ENCODE measurements at regions not wholly inside any gene's neighbourhood (a gene's known extent, or its start where the extent isn't known, plus 50 kb on each side); places are given as distances from the start of the nearest gene placed in this dataset.

GRCh38 chr1:175254190-175254589, 61.6 kb upstream of the KIAA0040 start:
- TF ChIP-seq TCF7L2 (IDR thresholded peaks at IDR 0.05; ENCODE audit: low read depth, low read length) = no peak
- no peak for TF ChIP-seq CTCF (IDR thresholded peaks at IDR 0.05)
- TF ChIP-seq REST (IDR thresholded peaks at IDR 0.05; ENCODE audit: insufficient read depth in 1 of 2, low read depth in 2 of 2, low read length in 1 of 2) = no peak
- TF ChIP-seq SIN3A (IDR thresholded peaks at IDR 0.05; ENCODE audit: borderline replicate concordance, insufficient read depth, low read depth, low read length) = no peak
- TF ChIP-seq POLR2AphosphoS5 (IDR thresholded peaks at IDR 0.05; ENCODE audit: low read depth, low read length) = no peak
- H3K27ac ChIP-seq (ENCODE audit: low read length) = no peak overlapping the region
- intact Hi-C loops (cut with micrococcal nuclease; ENCODE audit: unreplicated experiment) (no loop called here), in situ Hi-C loops (cut with HindIII; ENCODE audit: low pct_unique_long_range_greater_than_20kb, low sequenced_read_pairs) (no loop called here)
- no peaks in the 10 kb centered on the region for H3K4me1 ChIP-seq (ENCODE audit: control insufficient read depth, insufficient read depth, low read length)
- H3K9me3 ChIP-seq (ENCODE audit: control insufficient read depth, insufficient read depth, low read depth, low read length) = no peaks in the 10 kb centered on the region
- DNase-seq (ENCODE audit: low read depth, low spot score) (no peak), ATAC-seq (no peak)
- no peaks in the 10 kb centered on the region for H3K36me3 ChIP-seq (ENCODE audit: control insufficient read depth, insufficient read depth, low read length)
- H3K4me3 ChIP-seq (ENCODE audit: low read depth in 2 of 2, low read length in 2 of 2) = no peak overlapping the region
- CTCF ChIA-PET = no interaction called here
- POLR2A ChIA-PET = no interaction called here
- no peaks in the 10 kb centered on the region for H3K27me3 ChIP-seq (ENCODE audit: control insufficient read depth, insufficient read depth, low read length)
- BruUV-seq (replicated peaks) = no TSS peak

GRCh38 chr1:175252561-175252960, 60.0 kb upstream of the KIAA0040 start:
- no peak for DNase-seq (ENCODE audit: low read depth, low spot score)
- H3K27ac ChIP-seq (ENCODE audit: low read length) = no peak overlapping the region
- no peak for TF ChIP-seq CTCF (IDR thresholded peaks at IDR 0.05)
- TF ChIP-seq TCF7L2 (IDR thresholded peaks at IDR 0.05; ENCODE audit: low read depth, low read length) = no peak
- no peak for TF ChIP-seq SIN3A (IDR thresholded peaks at IDR 0.05; ENCODE audit: borderline replicate concordance, insufficient read depth, low read depth, low read length)
- no peak for TF ChIP-seq POLR2AphosphoS5 (IDR thresholded peaks at IDR 0.05; ENCODE audit: low read depth, low read length)
- TF ChIP-seq REST (IDR thresholded peaks at IDR 0.05; ENCODE audit: insufficient read depth in 1 of 2, low read depth in 2 of 2, low read length in 1 of 2) = no peak

More at GRCh38 chr1:175252561-175252960, 60.0 kb upstream of the KIAA0040 start:
- no TSS peak for BruUV-seq (replicated peaks)
- no peak for ATAC-seq
- Histone ChIP-seq H3K27me3 (ENCODE audit: control insufficient read depth, insufficient read depth, low read length) (no peaks in the 10 kb centered on the region), H3K4me1 (ENCODE audit: control insufficient read depth, insufficient read depth, low read length) (no peaks in the 10 kb centered on the region), H3K9me3 (ENCODE audit: control insufficient read depth, insufficient read depth, low read depth, low read length) (no peaks in the 10 kb centered on the region), H3K4me3 (ENCODE audit: low read depth in 2 of 2, low read length in 2 of 2) (no peak overlapping the region), H3K36me3 (ENCODE audit: control insufficient read depth, insufficient read depth, low read length) (no peaks in the 10 kb centered on the region)
- POLR2A ChIA-PET = no interaction called here
- intact Hi-C loops (cut with micrococcal nuclease; ENCODE audit: unreplicated experiment) = no loop called here
- in situ Hi-C loops (cut with HindIII; ENCODE audit: low pct_unique_long_range_greater_than_20kb, low sequenced_read_pairs) = no loop called here
- CTCF ChIA-PET = no interaction called here
